ENCODE measurements at regions not wholly inside any gene's neighbourhood (a gene's known extent, or its start where the extent isn't known, plus 50 kb on each side); places are given as distances from the start of the nearest gene placed in this dataset.
"Not testable (repeated sequence)": the region's sequence is repeated elsewhere in the genome, so short reads cannot be mapped to it uniquely, and the experiment has no call there.

DNA sequence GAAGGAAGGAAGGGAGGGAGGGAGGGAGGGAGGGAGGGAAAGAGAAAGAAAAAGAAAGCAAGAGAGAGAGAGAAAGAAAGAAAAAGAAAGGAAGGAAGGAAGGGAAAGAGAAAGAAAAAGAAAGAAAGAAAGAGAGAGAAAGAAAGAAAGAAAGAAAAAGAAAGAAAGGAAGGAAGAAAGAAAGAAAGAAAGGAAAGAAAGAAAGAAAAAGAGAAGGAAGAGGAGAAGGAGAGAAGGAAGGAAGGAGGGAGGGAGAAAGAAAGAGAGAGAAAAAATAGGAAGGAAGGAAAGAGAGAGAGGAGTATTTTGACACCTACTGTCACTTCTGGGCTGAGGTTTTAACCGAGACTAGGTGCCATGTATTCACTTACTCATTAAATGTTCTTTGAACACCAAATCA lies 166.6 kb upstream of the PKN2 start:
- not testable (repeated sequence) for TF ChIP-seq POLR2A (IDR thresholded peaks at IDR 0.05; ENCODE audit: low read depth, low read length); POLR2AphosphoS5 (IDR thresholded peaks at IDR 0.05; ENCODE audit: low read depth, low read length); TAF1 (IDR thresholded peaks at IDR 0.05; ENCODE audit: low read depth, low read length); POU2F2 (IDR thresholded peaks at IDR 0.05; ENCODE audit: low read depth, low read length); PAX5 (IDR thresholded peaks at IDR 0.05; ENCODE audit: insufficient read depth, low read length, severe bottlenecking); SPI1 (IDR thresholded peaks at IDR 0.05; ENCODE audit: low read depth, low read length)
